NT2/D1 (cell line): ENCODE measurements at regions not wholly inside any gene's neighbourhood (a gene's known extent, or its start where the extent isn't known, plus 50 kb on each side); places are given as distances from the start of the nearest gene placed in this dataset.

Source experiments
- SUZ12 ChIP-seq: IDR thresholded peaks from 2 replicates; pipeline ENCODE4 v1.6.1; 2011; ENCODE audit not compliant: insufficient read length, insufficient read depth; ENCODE audit errors: extremely low read depth
- ZNF274 ChIP-seq: IDR thresholded peaks from 2 replicates; pipeline ENCODE4 v1.6.1; 2011; ENCODE audit warnings: mild to moderate bottlenecking, low read depth, low read length

DNA sequence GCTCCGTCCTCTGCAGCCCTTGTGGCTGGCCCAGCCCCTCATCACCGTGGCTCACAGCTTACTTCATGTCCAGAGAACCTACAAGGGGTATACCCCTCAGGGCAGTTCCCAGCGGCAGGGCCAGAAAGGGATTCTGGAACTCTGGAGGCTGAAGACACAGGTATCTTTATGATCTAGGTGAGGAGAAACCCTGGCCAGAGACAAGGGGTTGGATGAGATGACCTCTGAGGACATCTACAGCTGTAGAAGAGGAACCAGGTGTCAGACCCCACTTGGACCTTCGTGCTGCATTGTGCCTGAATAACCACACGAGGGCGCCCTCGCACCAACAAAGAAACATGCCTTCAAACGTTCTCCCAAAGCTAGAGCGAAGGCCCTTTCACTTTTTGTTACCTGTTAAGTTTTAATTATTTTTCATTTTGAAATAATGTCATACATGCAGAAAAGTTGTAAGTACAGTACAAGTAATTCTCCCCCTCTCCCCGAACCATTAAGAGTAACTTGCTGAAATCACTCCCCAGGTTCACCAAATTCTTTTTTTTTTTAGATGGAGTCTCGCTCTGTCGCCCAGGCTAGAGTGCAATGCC, 118.7 kb upstream of the SMAD3 start:
- TF ChIP-seq SUZ12 = no peak
- TF ChIP-seq ZNF274 = no peak
